ENCODE measurements at regions not wholly inside any gene's neighbourhood (a gene's known extent, or its start where the extent isn't known, plus 50 kb on each side); places are given as distances from the start of the nearest gene placed in this dataset.
"Not testable (repeated sequence)": the region's sequence is repeated elsewhere in the genome, so short reads cannot be mapped to it uniquely, and the experiment has no call there.

- 95 to 100% methylated on average over 1 to 2 of the region's 7 CpGs for WGBS, 2 donors (ENCODE audit: low coverage in 1 of 2)
- H3K36me3 ChIP-seq = no peaks in the 10 kb centered on the region
- TF ChIP-seq, protein P1, sequence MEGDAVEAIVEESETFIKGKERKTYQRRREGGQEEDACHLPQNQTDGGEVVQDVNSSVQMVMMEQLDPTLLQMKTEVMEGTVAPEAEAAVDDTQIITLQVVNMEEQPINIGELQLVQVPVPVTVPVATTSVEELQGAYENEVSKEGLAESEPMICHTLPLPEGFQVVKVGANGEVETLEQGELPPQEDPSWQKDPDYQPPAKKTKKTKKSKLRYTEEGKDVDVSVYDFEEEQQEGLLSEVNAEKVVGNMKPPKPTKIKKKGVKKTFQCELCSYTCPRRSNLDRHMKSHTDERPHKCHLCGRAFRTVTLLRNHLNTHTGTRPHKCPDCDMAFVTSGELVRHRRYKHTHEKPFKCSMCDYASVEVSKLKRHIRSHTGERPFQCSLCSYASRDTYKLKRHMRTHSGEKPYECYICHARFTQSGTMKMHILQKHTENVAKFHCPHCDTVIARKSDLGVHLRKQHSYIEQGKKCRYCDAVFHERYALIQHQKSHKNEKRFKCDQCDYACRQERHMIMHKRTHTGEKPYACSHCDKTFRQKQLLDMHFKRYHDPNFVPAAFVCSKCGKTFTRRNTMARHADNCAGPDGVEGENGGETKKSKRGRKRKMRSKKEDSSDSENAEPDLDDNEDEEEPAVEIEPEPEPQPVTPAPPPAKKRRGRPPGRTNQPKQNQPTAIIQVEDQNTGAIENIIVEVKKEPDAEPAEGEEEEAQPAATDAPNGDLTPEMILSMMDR (IDR thresholded peaks at IDR 0.05) = no peak
- TF ChIP-seq EP300 (IDR thresholded peaks at IDR 0.05) (no peak), POLR2A (IDR thresholded peaks at IDR 0.05) (no peak), POLR2AphosphoS5 (IDR thresholded peaks at IDR 0.05) (no peak)
- no peak overlapping the region for H3K4me3 ChIP-seq
- no peak for ATAC-seq
- no peaks in the 10 kb centered on the region for H3K27me3 ChIP-seq
- H3K9me3 ChIP-seq = peaks cover 0 to 6% (median 0%) of the 10 kb centered on the region in 3 donors
- H3K4me1 ChIP-seq = no peaks in the 10 kb centered on the region
- H3K27ac ChIP-seq = no peak overlapping the region
Measured at GRCh38 chr3:154875142-154875541, 205.0 kb upstream of the MME start.

DNA sequence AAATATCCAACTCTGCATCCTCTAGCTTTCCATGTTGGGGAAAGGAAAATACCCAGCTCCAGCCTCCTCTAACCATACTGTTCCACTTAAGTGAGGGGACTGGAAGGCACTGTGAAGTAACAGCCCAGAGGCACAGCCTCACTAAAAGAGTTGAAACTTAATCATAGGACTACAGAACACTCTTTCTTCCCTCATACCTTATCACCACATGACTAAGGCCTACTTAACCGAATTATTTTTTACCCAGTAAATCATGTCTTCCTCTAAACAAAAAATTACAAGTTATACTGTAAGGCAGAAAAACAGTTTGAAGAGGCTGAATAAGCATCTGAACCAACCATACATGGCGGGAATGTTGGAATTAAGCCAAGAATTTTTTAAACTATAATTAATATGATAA, 207.4 kb upstream of the MME start:
- Histone ChIP-seq H3K36me3 (no peaks in the 10 kb centered on the region), H3K9me3 (no peaks in the 10 kb centered on the region), H3K27me3 (no peaks in the 10 kb centered on the region), H3K4me1 (no peaks in the 10 kb centered on the region), H3K4me3 (no peak overlapping the region), H3K27ac (no peak overlapping the region)
- TF ChIP-seq, protein P1 (IDR thresholded peaks at IDR 0.05) = no peak
- TF ChIP-seq EP300 (IDR thresholded peaks at IDR 0.05) = no peak
- no peak for TF ChIP-seq POLR2AphosphoS5 (IDR thresholded peaks at IDR 0.05)
- no peak for TF ChIP-seq POLR2A (IDR thresholded peaks at IDR 0.05)
- no peak for ATAC-seq
- WGBS, 2 donors (ENCODE audit: low coverage in 1 of 2) = 71 to 92% methylated on average over 2 of the region's 2 CpGs

GRCh38 chr3:154872074-154872473, 208.0 kb upstream of the MME start:
- no peak for ATAC-seq

DNA sequence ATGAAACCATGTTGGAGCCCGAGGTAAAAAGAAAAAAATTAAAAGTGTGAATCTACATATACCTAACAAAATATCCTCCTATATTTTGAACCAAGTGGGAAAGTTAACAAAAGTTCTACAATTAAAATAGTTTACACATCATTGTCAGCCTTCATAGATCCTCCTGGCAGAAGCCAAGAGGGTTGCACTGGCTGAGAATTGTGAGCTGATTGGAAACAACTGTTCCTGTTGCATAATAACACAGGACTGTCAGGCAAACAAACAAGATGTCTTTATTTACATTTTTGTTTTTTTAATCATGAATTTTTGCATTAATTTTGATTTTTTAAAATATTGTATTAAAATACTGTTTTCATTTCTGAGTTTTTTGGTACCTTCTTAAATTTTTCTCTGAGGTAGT, 215.2 kb upstream of the MME start:
- Histone ChIP-seq H3K9me3 (no peaks in the 10 kb centered on the region), H3K27ac (no peak overlapping the region), H3K4me1 (no peaks in the 10 kb centered on the region), H3K27me3 (no peaks in the 10 kb centered on the region), H3K36me3 (no peaks in the 10 kb centered on the region), H3K4me3 (no peak overlapping the region)
- no peak for ATAC-seq
- TF ChIP-seq POLR2A (IDR thresholded peaks at IDR 0.05) = no peak
- TF ChIP-seq POLR2AphosphoS5 (IDR thresholded peaks at IDR 0.05) = no peak
- TF ChIP-seq, protein P1 (IDR thresholded peaks at IDR 0.05) = no peak
- no peak for TF ChIP-seq EP300 (IDR thresholded peaks at IDR 0.05)
- 41 to 50% methylated on average over 1 of the region's 1 CpG for WGBS, 2 donors (ENCODE audit: low coverage in 1 of 2)

More at GRCh38 chr3:154872074-154872473, 208.0 kb upstream of the MME start:
- Histone ChIP-seq H3K4me3 (no peak overlapping the region), H3K36me3 (no peaks in the 10 kb centered on the region), H3K27ac (no peak overlapping the region), H3K4me1 (no peaks in the 10 kb centered on the region), H3K9me3 (no peaks in the 10 kb centered on the region), H3K27me3 (no peaks in the 10 kb centered on the region)
- WGBS, 2 donors (ENCODE audit: low coverage in 1 of 2) = 60 to 77% methylated on average over 6 of the region's 6 CpGs
- TF ChIP-seq, protein P1 (IDR thresholded peaks at IDR 0.05) = no peak
- no peak for TF ChIP-seq EP300 (IDR thresholded peaks at IDR 0.05)
- no peak for TF ChIP-seq POLR2A (IDR thresholded peaks at IDR 0.05)
- TF ChIP-seq POLR2AphosphoS5 (IDR thresholded peaks at IDR 0.05) = no peak

DNA sequence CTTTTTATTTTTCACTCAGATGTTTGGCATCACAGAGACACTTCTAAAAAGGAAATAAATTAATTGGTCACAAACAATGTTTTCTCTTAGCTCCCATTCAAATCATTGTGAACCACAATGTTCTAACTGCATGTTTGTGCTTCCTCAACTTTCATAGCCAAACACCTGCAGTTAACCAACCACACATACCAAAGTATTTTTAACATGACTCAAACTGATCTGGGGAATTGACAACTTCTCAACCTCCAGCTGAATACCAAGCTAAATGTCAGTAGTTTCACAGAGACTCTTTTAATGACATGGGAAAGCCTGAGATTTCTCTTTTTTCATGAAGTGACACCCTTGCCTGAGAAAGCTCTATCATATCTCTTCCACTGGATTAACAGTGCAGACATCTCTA, 217.9 kb upstream of the MME start:
- TF ChIP-seq POLR2A (IDR thresholded peaks at IDR 0.05) = no peak
- Histone ChIP-seq H3K27me3 (no peaks in the 10 kb centered on the region), H3K27ac (no peak overlapping the region), H3K36me3 (no peaks in the 10 kb centered on the region), H3K9me3 (no peaks in the 10 kb centered on the region), H3K4me1 (no peaks in the 10 kb centered on the region), H3K4me3 (no peak overlapping the region)
- no peak for ATAC-seq

DNA sequence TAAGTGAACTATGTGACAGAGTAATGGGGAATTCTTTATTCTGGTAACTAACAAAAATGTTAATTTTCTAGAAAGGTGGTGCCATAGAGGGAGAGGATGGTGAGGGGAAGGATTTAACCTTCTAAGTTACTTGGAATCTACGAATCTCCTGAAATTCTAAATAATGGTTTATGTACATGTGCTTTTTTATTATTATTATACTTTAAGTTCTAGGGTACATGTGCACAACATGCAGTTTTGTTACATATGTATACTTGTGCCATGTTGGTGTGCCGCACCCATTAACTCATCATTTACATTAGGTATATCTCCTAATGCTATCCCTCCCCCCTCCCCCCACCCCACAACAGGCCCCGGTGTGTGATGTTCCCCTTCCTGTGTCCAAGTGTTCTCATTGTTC, 227.1 kb upstream of the MME start:
- 86 to 87% methylated on average over 2 to 3 of the region's 3 CpGs for WGBS, 2 donors (ENCODE audit: low coverage in 1 of 2)

More for the DNA sequence above, 227.1 kb upstream of the MME start:
- H3K27me3 ChIP-seq, H3K27ac ChIP-seq, H3K4me1 ChIP-seq, H3K4me3 ChIP-seq, ATAC-seq, H3K9me3 ChIP-seq, H3K36me3 ChIP-seq: not testable (repeated sequence)
